ENCODE measurements at regions not wholly inside any gene's neighbourhood (a gene's known extent, or its start where the extent isn't known, plus 50 kb on each side); places are given as distances from the start of the nearest gene placed in this dataset.

- H3K9me3 ChIP-seq (replicated peaks; ENCODE audit: control insufficient read depth, insufficient read depth, low read length), result no peaks in the 10 kb centered on the region; the same call in 1 of the 3 replicates
- H3K9ac ChIP-seq (ENCODE audit: control insufficient read depth, insufficient read depth, low read length), result no peak overlapping the region
- SMC1A ChIA-PET (ENCODE audit: uncharacterized antibody, unreplicated experiment), result no interaction called here
- no peaks in the 10 kb centered on the region for H3K79me2 ChIP-seq (ENCODE audit: control insufficient read depth, insufficient read depth, low read length)
- H3K4me2 ChIP-seq (ENCODE audit: control insufficient read depth, insufficient read depth), result no peak overlapping the region
- RAD21 ChIA-PET (ENCODE audit: unreplicated experiment), result no interaction called here
- no peaks in the 10 kb centered on the region for H4K20me1 ChIP-seq (ENCODE audit: control insufficient read depth, insufficient read depth)
- no peak overlapping the region for H3K4me3 ChIP-seq
- intact Hi-C loops (cut with micrococcal nuclease; ENCODE audit: unreplicated experiment), result no loop called here
- CTCF ChIA-PET, result no interaction called here
- H2AFZ ChIP-seq (ENCODE audit: control insufficient read depth, low read depth, low read length), result no peak overlapping the region
- no peaks in the 10 kb centered on the region for H3K36me3 ChIP-seq (ENCODE audit: control insufficient read depth in 2 of 2, insufficient read depth in 2 of 2, low read length in 1 of 2)
- POLR2A ChIA-PET, result no interaction called here
- no TSS peak for BruUV-seq (replicated peaks)
- no peaks in the 10 kb centered on the region for H3K4me1 ChIP-seq (ENCODE audit: control insufficient read depth, insufficient read depth, low read length)
- in situ Hi-C loops (cut with MboI), result no loop called here
- H3K27ac ChIP-seq (ENCODE audit: control insufficient read depth, insufficient read depth), result no peak overlapping the region
- H3K27me3 ChIP-seq (replicated peaks in 1 of 2; ENCODE audit: control insufficient read depth in 2 of 2, insufficient read depth in 2 of 2, low read length in 1 of 2), result no peaks in the 10 kb centered on the region
- no peak for ATAC-seq
- no peak for DNase-seq (ENCODE audit: low read depth, low spot score)
- TF ChIP-seq NR2C1 (IDR thresholded peaks at IDR 0.05), result no peak
- TF ChIP-seq JUND (IDR thresholded peaks at IDR 0.05; ENCODE audit: low read depth, low read length), result no peak
- no peak for TF ChIP-seq RELA (IDR thresholded peaks at IDR 0.05; ENCODE audit: borderline replicate concordance, partially characterized antibody)
- TF ChIP-seq RFX5 (IDR thresholded peaks at IDR 0.05; ENCODE audit: low read depth, low read length), result no peak
- TF ChIP-seq WRNIP1 (IDR thresholded peaks at IDR 0.05; ENCODE audit: borderline replicate concordance, low read depth, low read length), result no peak
- no peak for TF ChIP-seq ZNF274 (IDR thresholded peaks at IDR 0.05; ENCODE audit: insufficient read depth, insufficient read length)
- TF ChIP-seq IKZF2 (IDR thresholded peaks at IDR 0.05), result no peak
- TF ChIP-seq MTA2 (IDR thresholded peaks at IDR 0.05; ENCODE audit: low read depth), result no peak
- TF ChIP-seq PAX8 (IDR thresholded peaks at IDR 0.05), result no peak
- no peak for TF ChIP-seq SMAD5 (IDR thresholded peaks at IDR 0.05; ENCODE audit: low read depth)
- TF ChIP-seq, protein P1, sequence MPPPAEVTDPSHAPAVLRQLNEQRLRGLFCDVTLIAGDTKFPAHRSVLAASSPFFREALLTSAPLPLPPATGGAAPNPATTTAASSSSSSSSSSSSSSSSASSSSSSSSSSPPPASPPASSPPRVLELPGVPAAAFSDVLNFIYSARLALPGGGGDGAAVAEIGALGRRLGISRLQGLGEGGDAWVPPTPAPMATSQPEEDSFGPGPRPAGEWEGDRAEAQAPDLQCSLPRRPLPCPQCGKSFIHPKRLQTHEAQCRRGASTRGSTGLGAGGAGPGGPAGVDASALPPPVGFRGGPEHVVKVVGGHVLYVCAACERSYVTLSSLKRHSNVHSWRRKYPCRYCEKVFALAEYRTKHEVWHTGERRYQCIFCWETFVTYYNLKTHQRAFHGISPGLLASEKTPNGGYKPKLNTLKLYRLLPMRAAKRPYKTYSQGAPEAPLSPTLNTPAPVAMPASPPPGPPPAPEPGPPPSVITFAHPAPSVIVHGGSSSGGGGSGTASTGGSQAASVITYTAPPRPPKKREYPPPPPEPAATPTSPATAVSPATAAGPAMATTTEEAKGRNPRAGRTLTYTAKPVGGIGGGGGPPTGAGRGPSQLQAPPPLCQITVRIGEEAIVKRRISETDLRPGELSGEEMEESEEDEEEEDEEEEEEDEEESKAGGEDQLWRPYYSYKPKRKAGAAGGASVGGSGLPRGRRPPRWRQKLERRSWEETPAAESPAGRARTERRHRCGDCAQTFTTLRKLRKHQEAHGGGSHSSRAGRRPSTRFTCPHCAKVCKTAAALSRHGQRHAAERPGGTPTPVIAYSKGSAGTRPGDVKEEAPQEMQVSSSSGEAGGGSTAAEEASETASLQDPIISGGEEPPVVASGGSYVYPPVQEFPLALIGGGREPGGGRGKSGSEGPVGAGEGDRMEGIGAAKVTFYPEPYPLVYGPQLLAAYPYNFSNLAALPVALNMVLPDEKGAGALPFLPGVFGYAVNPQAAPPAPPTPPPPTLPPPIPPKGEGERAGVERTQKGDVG (CRISPR knock-in tag; IDR thresholded peaks at IDR 0.05), result no peak
- TF ChIP-seq, protein P2, sequence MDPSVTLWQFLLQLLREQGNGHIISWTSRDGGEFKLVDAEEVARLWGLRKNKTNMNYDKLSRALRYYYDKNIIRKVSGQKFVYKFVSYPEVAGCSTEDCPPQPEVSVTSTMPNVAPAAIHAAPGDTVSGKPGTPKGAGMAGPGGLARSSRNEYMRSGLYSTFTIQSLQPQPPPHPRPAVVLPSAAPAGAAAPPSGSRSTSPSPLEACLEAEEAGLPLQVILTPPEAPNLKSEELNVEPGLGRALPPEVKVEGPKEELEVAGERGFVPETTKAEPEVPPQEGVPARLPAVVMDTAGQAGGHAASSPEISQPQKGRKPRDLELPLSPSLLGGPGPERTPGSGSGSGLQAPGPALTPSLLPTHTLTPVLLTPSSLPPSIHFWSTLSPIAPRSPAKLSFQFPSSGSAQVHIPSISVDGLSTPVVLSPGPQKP (IDR thresholded peaks at IDR 0.05; ENCODE audit: low read depth, low read length), result no peak
- TF ChIP-seq, protein P3, sequence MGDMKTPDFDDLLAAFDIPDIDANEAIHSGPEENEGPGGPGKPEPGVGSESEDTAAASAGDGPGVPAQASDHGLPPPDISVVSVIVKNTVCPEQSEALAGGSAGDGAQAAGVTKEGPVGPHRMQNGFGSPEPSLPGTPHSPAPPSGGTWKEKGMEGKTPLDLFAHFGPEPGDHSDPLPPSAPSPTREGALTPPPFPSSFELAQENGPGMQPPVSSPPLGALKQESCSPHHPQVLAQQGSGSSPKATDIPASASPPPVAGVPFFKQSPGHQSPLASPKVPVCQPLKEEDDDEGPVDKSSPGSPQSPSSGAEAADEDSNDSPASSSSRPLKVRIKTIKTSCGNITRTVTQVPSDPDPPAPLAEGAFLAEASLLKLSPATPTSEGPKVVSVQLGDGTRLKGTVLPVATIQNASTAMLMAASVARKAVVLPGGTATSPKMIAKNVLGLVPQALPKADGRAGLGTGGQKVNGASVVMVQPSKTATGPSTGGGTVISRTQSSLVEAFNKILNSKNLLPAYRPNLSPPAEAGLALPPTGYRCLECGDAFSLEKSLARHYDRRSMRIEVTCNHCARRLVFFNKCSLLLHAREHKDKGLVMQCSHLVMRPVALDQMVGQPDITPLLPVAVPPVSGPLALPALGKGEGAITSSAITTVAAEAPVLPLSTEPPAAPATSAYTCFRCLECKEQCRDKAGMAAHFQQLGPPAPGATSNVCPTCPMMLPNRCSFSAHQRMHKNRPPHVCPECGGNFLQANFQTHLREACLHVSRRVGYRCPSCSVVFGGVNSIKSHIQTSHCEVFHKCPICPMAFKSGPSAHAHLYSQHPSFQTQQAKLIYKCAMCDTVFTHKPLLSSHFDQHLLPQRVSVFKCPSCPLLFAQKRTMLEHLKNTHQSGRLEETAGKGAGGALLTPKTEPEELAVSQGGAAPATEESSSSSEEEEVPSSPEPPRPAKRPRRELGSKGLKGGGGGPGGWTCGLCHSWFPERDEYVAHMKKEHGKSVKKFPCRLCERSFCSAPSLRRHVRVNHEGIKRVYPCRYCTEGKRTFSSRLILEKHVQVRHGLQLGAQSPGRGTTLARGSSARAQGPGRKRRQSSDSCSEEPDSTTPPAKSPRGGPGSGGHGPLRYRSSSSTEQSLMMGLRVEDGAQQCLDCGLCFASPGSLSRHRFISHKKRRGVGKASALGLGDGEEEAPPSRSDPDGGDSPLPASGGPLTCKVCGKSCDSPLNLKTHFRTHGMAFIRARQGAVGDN (IDR thresholded peaks at IDR 0.05), result no peak
- no peak for TF ChIP-seq SUPT20H (IDR thresholded peaks at IDR 0.05; ENCODE audit: borderline replicate concordance, control insufficient read depth, low read depth, low read length)
- TF ChIP-seq ZBED1 (IDR thresholded peaks at IDR 0.05; ENCODE audit: borderline replicate concordance), result no peak
- TF ChIP-seq MTA3 (IDR thresholded peaks at IDR 0.05; ENCODE audit: borderline replicate concordance, low read length), result no peak
- TF ChIP-seq KAT2A (conservative IDR thresholded peaks at IDR 0.05; ENCODE audit: control insufficient read depth, low read depth, low read length), result no peak
- TF ChIP-seq MYC (IDR thresholded peaks at IDR 0.05; ENCODE audit: insufficient read depth, insufficient read length, insufficient replicate concordance, low read length, severe bottlenecking), result no peak
- TF ChIP-seq HDGF (IDR thresholded peaks at IDR 0.05), result no peak
- 28% methylated on average over 11 of the region's 11 CpGs for WGBS (ENCODE audit: insufficient coverage, insufficient replicate concordance, low lambda C conversion rate, missing lambda C conversion rate)
- FAIRE-seq, result no peak
Measured at GRCh38 chr5:3389471-3390026, 206.1 kb upstream of the IRX1 start.
